Spinal cord (tissue), 9 donors: ENCODE measurements at regions not wholly inside any gene's neighbourhood (a gene's known extent, or its start where the extent isn't known, plus 50 kb on each side); places are given as distances from the start of the nearest gene placed in this dataset.
"Not testable (repeated sequence)": the region's sequence is repeated elsewhere in the genome, so short reads cannot be mapped to it uniquely, and the experiment has no call there.

ENCODE experiments used
- DNase-seq, 6 donors: peaks; one replicate each; pipeline versions ENCODE4 v3.0.0 to v3.0.0-alpha.2; 2013 to 2015; ENCODE audit warnings: low spot score in 6 of 6, low read depth in 4 of 6
- H3K27ac ChIP-seq: one replicate; pipeline ENCODE4 v1.5.1; 2013; ENCODE audit warnings: low read depth, low read length, control low read depth
- H3K27me3 ChIP-seq: one replicate; pipeline ENCODE4 v1.6.1; 2013; ENCODE audit warnings: low read length; ENCODE audit not compliant: control insufficient read depth, insufficient read depth
- H3K36me3 ChIP-seq: one replicate; pipeline ENCODE4 v1.6.1; 2013; ENCODE audit warnings: low read length; ENCODE audit not compliant: control insufficient read depth, insufficient read depth
- H3K4me1 ChIP-seq: one replicate; pipeline ENCODE4 v1.6.1; 2013; ENCODE audit warnings: low read length; ENCODE audit not compliant: control insufficient read depth, insufficient read depth
- H3K4me3 ChIP-seq: one replicate; pipeline ENCODE4 v1.5.1; 2013; ENCODE audit warnings: low read depth, low read length, control low read depth
- H3K9me3 ChIP-seq: one replicate; pipeline ENCODE4 v1.6.1; 2013; ENCODE audit warnings: low read length; ENCODE audit not compliant: control insufficient read depth, insufficient read depth
- WGBS: methylation state at CpG from one replicate; pipeline ENCODE4 v1.1.5; 2013; ENCODE audit warnings: missing lambda C conversion rate; ENCODE audit not compliant: insufficient coverage; 5-methylcytosine and 5-hydroxymethylcytosine counted together
- donor health status: healthy.

DNA sequence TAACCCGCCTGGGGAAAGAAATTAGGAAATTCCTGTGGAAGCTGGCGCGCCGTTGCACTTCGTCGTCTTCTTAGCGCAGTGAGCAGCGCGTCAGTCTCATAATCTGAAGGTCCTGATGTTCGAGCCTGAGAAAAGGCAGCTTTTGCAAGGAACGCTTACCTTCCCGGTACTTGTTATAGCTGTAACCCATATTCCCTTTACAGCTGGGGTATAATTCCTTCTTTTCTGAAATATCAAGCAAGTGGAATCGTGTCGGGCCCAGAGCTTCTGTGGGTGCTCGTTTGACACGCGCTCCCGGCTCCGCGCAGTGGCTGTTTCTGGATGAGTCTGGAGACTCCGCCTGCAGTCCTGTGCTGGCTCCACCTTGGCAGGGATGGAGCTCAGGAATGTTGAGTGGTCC lies 491.2 kb downstream of the PRIM2 start:
- whole genome bisulfite sequencing = 1% methylated on average over 12 of the region's 21 CpGs
- not testable (repeated sequence) for H3K27me3 ChIP-seq, H3K27ac ChIP-seq, H3K4me1 ChIP-seq, H3K36me3 ChIP-seq, H3K4me3 ChIP-seq, H3K9me3 ChIP-seq
- peak in 2 of 6 donors; percentile 48 to 74 for DNase-seq

- H3K4me3 ChIP-seq, DNase-seq, H3K27ac ChIP-seq, H3K9me3 ChIP-seq, H3K36me3 ChIP-seq, H3K4me1 ChIP-seq: not testable (repeated sequence)
- WGBS = 9% methylated on average over 4 of the region's 12 CpGs
- H3K27me3 ChIP-seq = peaks cover 11% of the 10 kb centered on the region
These were observed 492.0 kb downstream of the PRIM2 start for GRCh38 chr6:57809454-57809853.

- not testable (repeated sequence) for H3K36me3 ChIP-seq, H3K4me3 ChIP-seq, H3K4me1 ChIP-seq, H3K27me3 ChIP-seq, H3K27ac ChIP-seq, DNase-seq, H3K9me3 ChIP-seq
- under 1% methylated on average over 21 of the region's 28 CpGs for WGBS
These were observed 496.0 kb downstream of the PRIM2 start for GRCh38 chr6:57813271-57814075.

GRCh38 chr6:57815826-57816225 lies 498.4 kb downstream of the PRIM2 start:
- WGBS = no CpG with 5 or more reads among the region's 10 CpGs
- not testable (repeated sequence) for H3K27ac ChIP-seq, H3K4me1 ChIP-seq, DNase-seq, H3K36me3 ChIP-seq, H3K27me3 ChIP-seq, H3K4me3 ChIP-seq, H3K9me3 ChIP-seq

- not testable (repeated sequence) for H3K36me3 ChIP-seq, H3K4me1 ChIP-seq, H3K4me3 ChIP-seq, H3K27me3 ChIP-seq, H3K27ac ChIP-seq, DNase-seq, H3K9me3 ChIP-seq
- no CpG with 5 or more reads among the region's 21 CpGs for WGBS
These were observed 503.9 kb downstream of the PRIM2 start for GRCh38 chr6:57821325-57821724.

GRCh38 chr6:57822448-57822847 lies 505.0 kb downstream of the PRIM2 start:
- 0% methylated on average over 9 of the region's 19 CpGs for WGBS
- H3K36me3 ChIP-seq, H3K4me3 ChIP-seq, H3K27me3 ChIP-seq, H3K27ac ChIP-seq, H3K4me1 ChIP-seq, H3K9me3 ChIP-seq, DNase-seq: not testable (repeated sequence)

DNA sequence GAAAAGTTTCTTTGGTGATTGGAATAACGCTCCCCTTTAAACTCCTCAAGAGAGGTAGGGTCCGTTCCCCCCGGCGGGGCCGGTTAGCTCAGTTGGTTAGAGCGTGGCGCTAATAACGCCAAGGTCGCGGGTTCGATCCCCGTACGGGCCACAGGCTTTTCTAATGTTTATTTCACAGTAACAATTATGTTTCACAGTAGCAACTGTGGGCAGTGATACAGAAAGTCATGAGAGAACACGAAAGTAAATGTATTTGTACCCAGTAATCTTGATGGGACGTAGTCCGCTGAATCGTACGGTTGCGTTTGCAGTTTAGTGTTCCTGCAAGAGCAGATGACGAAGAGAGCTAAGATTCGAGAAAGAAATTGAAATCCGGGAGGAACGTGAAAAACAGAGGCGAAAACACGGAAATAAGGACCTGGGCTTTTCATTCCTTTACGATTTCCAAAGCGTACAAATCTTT lies 505.5 kb downstream of the PRIM2 start:
- peak in 1 of 6 donors; percentile 12 for DNase-seq
- WGBS = 3% methylated on average over 12 of the region's 27 CpGs
- peaks cover 7% of the 10 kb centered on the region for H3K27me3 ChIP-seq
- H3K9me3 ChIP-seq = no peaks in the 10 kb centered on the region
- no peaks in the 10 kb centered on the region for H3K36me3 ChIP-seq
- H3K27ac ChIP-seq = no peak overlapping the region
- H3K4me1 ChIP-seq = no peaks in the 10 kb centered on the region
- no peak overlapping the region for H3K4me3 ChIP-seq

- H3K36me3 ChIP-seq, H3K4me3 ChIP-seq, H3K27me3 ChIP-seq, H3K27ac ChIP-seq, H3K9me3 ChIP-seq, DNase-seq, H3K4me1 ChIP-seq: not testable (repeated sequence)
- 89% methylated on average over 4 of the region's 9 CpGs for WGBS
These were observed 520.3 kb downstream of the PRIM2 start for GRCh38 chr6:57837622-57838209.

GRCh38 chr6:57841551-57841950 lies 524.1 kb downstream of the PRIM2 start:
- not testable (repeated sequence) for H3K4me3 ChIP-seq, DNase-seq, H3K4me1 ChIP-seq, H3K27ac ChIP-seq, H3K27me3 ChIP-seq, H3K36me3 ChIP-seq, H3K9me3 ChIP-seq
- no CpG with 5 or more reads among the region's 6 CpGs for WGBS
